Progenitor cell of endocrine pancreas (in vitro differentiated cells): ENCODE measurements at regions not wholly inside any gene's neighbourhood (a gene's known extent, or its start where the extent isn't known, plus 50 kb on each side); places are given as distances from the start of the nearest gene placed in this dataset.
A peak's percentile ranks its signal among the peaks of the same experiment; 100 is the strongest.

Source experiments
- DNase-seq: peaks from one replicate; pipeline ENCODE4 v3.0.0; 2021; ENCODE audit warnings: low spot score; ENCODE audit not compliant: unreplicated experiment
- H3K27ac Mint-ChIP-seq: 2 replicates; pipeline ENCODE4 v1.8.0; 2021; ENCODE audit warnings: mild to moderate bottlenecking, moderate library complexity, mixed read lengths
- H3K27me3 Mint-ChIP-seq: 2 replicates; pipeline ENCODE4 v1.8.0; 2021; ENCODE audit warnings: mixed read lengths
- H3K36me3 Mint-ChIP-seq: 2 replicates; pipeline ENCODE4 v1.8.0; 2022; ENCODE audit warnings: mixed read lengths; ENCODE audit not compliant: insufficient read depth
- H3K4me1 Mint-ChIP-seq: 2 replicates; pipeline ENCODE4 v1.8.0; 2021; ENCODE audit warnings: low read depth, mixed read lengths
- H3K4me3 Mint-ChIP-seq: 2 replicates; pipeline ENCODE4 v1.8.0; 2021; ENCODE audit warnings: low read depth, mild to moderate bottlenecking, moderate library complexity, mixed read lengths
- H3K9me3 Mint-ChIP-seq: 2 replicates; pipeline ENCODE4 v1.8.0; 2021; ENCODE audit warnings: low read depth, mixed read lengths
- TF ChIP-seq, protein P1 (sequence below): fragments of 200-600 bp; sonication (generic); IDR thresholded peaks from one replicate; pipeline ENCODE4 v1.5.0; 2021; ENCODE audit warnings: antibody characterized with exemption, mild to moderate bottlenecking; ENCODE audit not compliant: unreplicated experiment

DNA sequence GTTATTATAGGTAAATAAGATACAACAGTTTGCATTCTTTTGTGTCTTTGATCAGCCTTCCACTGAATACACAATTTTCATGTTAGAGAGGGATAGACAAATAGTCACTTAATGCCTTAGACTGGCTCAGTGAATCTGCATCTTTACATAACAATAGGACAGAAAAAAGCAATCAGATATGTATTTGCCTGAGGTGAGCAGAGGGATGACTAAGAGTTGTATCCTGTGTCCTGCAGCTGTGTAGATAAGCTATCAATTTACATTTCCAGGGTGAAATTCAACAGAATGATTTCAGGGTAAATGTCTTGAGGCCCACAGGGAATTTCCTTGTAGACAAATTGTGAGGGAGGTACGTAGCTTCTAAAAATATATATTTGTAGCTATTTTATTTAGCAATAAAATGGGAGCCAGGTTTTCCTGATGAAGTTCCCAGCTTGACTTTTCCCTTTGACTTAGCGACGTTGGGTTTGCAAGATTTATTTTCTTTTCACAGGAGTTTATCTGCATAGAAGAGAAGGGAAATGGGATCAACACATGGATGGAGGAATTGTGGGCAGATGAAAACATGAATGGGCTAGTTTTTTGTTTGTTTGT lies 586.1 kb upstream of the CDH6 start:
- Mint-ChIP-seq H3K4me3 (no peak overlapping the region), H3K27ac (no peak overlapping the region), H3K36me3 (peaks cover 3% of the 10 kb centered on the region), H3K4me1 (peaks cover 3% of the 10 kb centered on the region), H3K27me3 (no peaks in the 10 kb centered on the region), H3K9me3 (peaks cover 7% of the 10 kb centered on the region)
- TF ChIP-seq, protein P1, sequence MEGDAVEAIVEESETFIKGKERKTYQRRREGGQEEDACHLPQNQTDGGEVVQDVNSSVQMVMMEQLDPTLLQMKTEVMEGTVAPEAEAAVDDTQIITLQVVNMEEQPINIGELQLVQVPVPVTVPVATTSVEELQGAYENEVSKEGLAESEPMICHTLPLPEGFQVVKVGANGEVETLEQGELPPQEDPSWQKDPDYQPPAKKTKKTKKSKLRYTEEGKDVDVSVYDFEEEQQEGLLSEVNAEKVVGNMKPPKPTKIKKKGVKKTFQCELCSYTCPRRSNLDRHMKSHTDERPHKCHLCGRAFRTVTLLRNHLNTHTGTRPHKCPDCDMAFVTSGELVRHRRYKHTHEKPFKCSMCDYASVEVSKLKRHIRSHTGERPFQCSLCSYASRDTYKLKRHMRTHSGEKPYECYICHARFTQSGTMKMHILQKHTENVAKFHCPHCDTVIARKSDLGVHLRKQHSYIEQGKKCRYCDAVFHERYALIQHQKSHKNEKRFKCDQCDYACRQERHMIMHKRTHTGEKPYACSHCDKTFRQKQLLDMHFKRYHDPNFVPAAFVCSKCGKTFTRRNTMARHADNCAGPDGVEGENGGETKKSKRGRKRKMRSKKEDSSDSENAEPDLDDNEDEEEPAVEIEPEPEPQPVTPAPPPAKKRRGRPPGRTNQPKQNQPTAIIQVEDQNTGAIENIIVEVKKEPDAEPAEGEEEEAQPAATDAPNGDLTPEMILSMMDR: no peak
- DNase-seq: no peak

DNA sequence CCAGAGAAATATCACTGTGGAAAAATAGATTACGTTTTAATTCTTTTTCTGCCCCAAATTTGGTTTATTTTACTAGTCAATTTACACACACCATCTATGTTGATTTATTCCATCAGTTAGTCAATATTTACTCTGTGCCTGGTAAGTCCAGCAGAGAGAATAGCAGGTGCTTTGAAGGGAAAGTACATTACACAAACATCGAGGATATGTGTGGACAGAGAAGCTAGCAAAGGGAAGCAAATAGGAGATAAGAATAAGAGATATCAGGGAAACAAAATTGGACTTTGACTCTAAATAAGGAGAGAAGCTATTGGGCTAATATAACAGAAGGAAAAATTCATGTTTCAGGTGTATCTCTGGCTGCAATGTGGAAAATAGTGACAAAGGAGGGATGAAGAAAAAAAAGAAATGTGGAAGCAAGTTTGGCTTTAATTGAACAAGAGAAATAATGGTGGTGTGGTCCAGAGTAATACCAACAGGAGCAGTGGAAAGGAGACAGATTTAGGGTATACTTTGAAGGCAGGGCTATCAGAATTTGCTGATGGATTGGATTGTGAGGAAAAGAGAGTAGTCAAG lies 587.7 kb upstream of the CDH6 start:
- no peak overlapping the region for H3K27ac Mint-ChIP-seq
- peaks cover 3% of the 10 kb centered on the region for H3K36me3 Mint-ChIP-seq
- H3K4me3 Mint-ChIP-seq: no peak overlapping the region

DNA sequence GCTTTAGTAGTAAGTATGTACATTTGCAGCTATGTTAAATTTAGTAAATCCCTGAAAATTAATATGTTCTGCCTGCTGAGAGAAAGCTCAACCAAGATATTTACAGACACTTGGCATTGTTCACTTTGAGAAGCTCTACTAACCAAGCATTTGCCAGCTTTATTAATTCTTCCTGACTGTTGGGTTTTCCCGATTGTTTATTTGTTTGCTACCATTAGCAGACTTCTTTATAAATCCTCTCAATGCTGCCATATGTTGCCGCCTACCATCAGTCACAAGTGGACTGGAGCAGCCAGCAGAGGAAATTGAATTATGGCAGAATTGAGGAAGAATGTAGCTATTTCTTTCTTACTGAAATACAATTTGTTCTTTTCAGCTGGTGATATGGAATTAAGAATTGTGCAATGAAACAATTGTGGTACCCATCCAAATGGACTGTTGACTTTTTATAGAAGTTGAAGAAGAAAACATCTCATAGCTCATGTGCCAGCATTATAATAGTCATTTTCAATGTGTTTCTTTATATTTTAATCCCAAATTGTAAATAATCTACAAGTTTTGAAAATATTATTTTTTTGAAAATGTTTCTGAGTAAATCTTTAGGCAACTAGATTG lies 588.7 kb upstream of the CDH6 start:
- Mint-ChIP-seq H3K27me3 (no peaks in the 10 kb centered on the region), H3K27ac (no peak overlapping the region), H3K9me3 (peaks cover 4% of the 10 kb centered on the region), H3K4me3 (no peak overlapping the region), H3K4me1 (peaks cover 25% of the 10 kb centered on the region), H3K36me3 (peaks cover 3% of the 10 kb centered on the region)
- no peak for DNase-seq
- TF ChIP-seq, protein P1: no peak

More for the DNA sequence above, 587.7 kb upstream of the CDH6 start:
- no peak for DNase-seq
- H3K27me3 Mint-ChIP-seq: no peaks in the 10 kb centered on the region
- TF ChIP-seq, protein P1: no peak
- peaks cover 4% of the 10 kb centered on the region for H3K9me3 Mint-ChIP-seq
- H3K4me1 Mint-ChIP-seq: peaks cover 20% of the 10 kb centered on the region

DNA sequence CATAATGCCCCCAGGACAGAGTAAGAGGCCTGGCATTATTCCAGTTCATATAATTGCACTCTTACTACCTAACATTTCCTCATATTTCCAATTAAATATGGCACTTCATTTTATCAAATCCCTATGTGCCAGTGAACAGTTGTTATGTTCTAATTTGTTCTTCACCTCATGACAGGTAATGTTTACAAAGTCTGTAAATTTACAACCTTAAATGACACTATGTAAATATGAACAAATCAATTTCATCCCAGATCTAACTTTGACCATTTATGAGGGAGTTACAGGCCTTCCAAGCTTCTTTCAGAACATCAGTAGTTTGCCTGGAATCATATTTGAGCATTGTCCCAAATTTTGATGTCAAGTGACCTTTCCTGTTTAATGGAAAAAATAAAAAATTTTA lies 592.6 kb upstream of the CDH6 start:
- TF ChIP-seq, protein P1: no peak
- no peak for DNase-seq
- Mint-ChIP-seq H3K36me3 (peaks cover 9% of the 10 kb centered on the region), H3K9me3 (peaks cover 17% of the 10 kb centered on the region), H3K27ac (peak overlapping the region; percentile 12), H3K4me1 (peaks cover 25% of the 10 kb centered on the region), H3K4me3 (no peak overlapping the region), H3K27me3 (no peaks in the 10 kb centered on the region)

DNA sequence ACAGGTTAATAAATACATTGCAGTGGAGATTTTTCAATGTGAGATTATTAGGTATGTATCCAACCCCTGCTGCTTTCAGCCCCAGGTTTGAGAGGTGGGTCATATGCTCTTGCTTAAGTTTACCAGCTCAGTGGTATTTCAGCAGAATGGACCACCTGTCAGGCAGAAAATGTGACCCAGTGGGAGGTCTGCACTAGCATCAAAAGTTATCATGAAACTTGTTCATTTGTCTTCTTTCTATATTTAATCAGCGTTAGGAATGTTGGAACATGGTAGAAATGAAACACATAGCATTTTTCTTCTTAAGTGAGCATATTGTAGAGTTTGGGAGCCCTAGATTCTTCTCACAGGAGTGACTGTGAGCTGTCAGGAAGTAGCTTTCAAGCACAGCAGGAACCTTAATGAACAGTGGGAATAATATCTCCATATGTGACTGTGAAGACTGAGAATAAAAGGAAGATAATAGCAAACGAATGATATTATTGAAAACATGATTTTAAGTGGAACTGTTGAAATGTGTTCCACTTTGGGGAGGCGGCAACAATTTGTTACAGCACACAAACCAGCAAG lies 596.9 kb upstream of the CDH6 start:
- Mint-ChIP-seq H3K36me3 (peaks cover 9% of the 10 kb centered on the region), H3K4me3 (no peak overlapping the region), H3K27me3 (no peaks in the 10 kb centered on the region), H3K4me1 (peaks cover 31% of the 10 kb centered on the region), H3K27ac (no peak overlapping the region), H3K9me3 (peaks cover 27% of the 10 kb centered on the region)
- no peak for DNase-seq
- TF ChIP-seq, protein P1: no peak
